OCI-LY7 (cell line): ENCODE measurements at regions not wholly inside any gene's neighbourhood (a gene's known extent, or its start where the extent isn't known, plus 50 kb on each side); places are given as distances from the start of the nearest gene placed in this dataset.

ENCODE experiments used
- BruUV-seq: library from RNA; stranded (reverse); fragments of 400-500 nt; replicated peaks from 2 replicates; lab custom pipeline; 2021; lab: Mats Ljungman, UMichigan
- CTCF ChIA-PET: fragments of 300-600 bp; sonication (Branson Sonifier 250); formaldehyde crosslinking; loops from one replicate; lab custom pipeline; 2022; ENCODE audit warnings: antibody characterized with exemption; ENCODE audit not compliant: unreplicated experiment; lab: Charles Lee
- POLR2A ChIA-PET: fragments of 300-600 bp; sonication (Branson Sonifier 250); formaldehyde crosslinking; loops from one replicate; lab custom pipeline; 2022; ENCODE audit warnings: antibody characterized with exemption; lab: Charles Lee
- DNase-seq: peaks from one replicate; pipeline ENCODE4 v3.0.0-alpha.2; 2015; ENCODE audit warnings: low spot score
- H2AFZ ChIP-seq: fragments of 200-600 bp; sonication (generic), shearing (Covaris generic); 2 replicates; pipeline ENCODE4 v1.6.1; 2014; ENCODE audit warnings: mild to moderate bottlenecking, antibody characterized with exemption, low read length, moderate library complexity
- H3K27ac ChIP-seq: fragments of 200-600 bp; sonication (generic); 2 replicates; pipeline ENCODE4 v1.5.1; 2014; ENCODE audit warnings: mixed run types, low read depth, mild to moderate bottlenecking, moderate library complexity, low read length, inconsistent platforms; ENCODE audit not compliant: poor library complexity, severe bottlenecking
- H3K36me3 ChIP-seq: fragments of 200-600 bp; sonication (generic); 2 replicates; pipeline ENCODE4 v1.6.1; 2014; ENCODE audit warnings: mild to moderate bottlenecking, antibody characterized with exemption, low read length, moderate library complexity, mixed read lengths; ENCODE audit not compliant: insufficient read depth
- H3K4me1 ChIP-seq: fragments of 200-600 bp; sonication (generic); 2 replicates; pipeline ENCODE4 v1.5.1; 2014; ENCODE audit warnings: mild to moderate bottlenecking, low read length; ENCODE audit not compliant: insufficient read depth, poor library complexity, severe bottlenecking
- H3K4me2 ChIP-seq: fragments of 200-600 bp; sonication (generic); 2 replicates; pipeline ENCODE4 v1.6.1; 2014; ENCODE audit warnings: mild to moderate bottlenecking, low read length
- H3K4me3 ChIP-seq: fragments of 200-600 bp; sonication (generic); 2 replicates; pipeline ENCODE4 v1.5.1; 2014; ENCODE audit warnings: mild to moderate bottlenecking, low read depth, low read length; ENCODE audit not compliant: poor library complexity, severe bottlenecking
- H3K79me2 ChIP-seq: fragments of 200-600 bp; sonication (generic); 2 replicates; pipeline ENCODE4 v1.6.1; 2016; ENCODE audit warnings: low read depth, mild to moderate bottlenecking, low read length, moderate library complexity, mixed read lengths; ENCODE audit not compliant: insufficient read depth
- H3K9me2 ChIP-seq: fragments of 200-600 bp; sonication (generic); 2 replicates; pipeline ENCODE4 v1.6.1; 2016; ENCODE audit warnings: mild to moderate bottlenecking, low read length, mixed read lengths; ENCODE audit not compliant: insufficient read depth
- H3K9me3 ChIP-seq: fragments of 200-600 bp; sonication (generic); 2 replicates; pipeline ENCODE4 v1.6.1; 2014; ENCODE audit warnings: mild to moderate bottlenecking, mixed run types, low read length, mixed read lengths
- H4K20me1 ChIP-seq: fragments of 200-600 bp; sonication (generic); 2 replicates; pipeline ENCODE4 v1.6.1; 2014; ENCODE audit warnings: mild to moderate bottlenecking, antibody characterized with exemption, low read length, moderate library complexity, mixed read lengths; ENCODE audit not compliant: insufficient read depth
- CTCF ChIP-seq: fragments of 200-600 bp; sonication (generic); conservative IDR thresholded peaks from 2 replicates; pipeline ENCODE4 v1.5.1; 2014; ENCODE audit warnings: mild to moderate bottlenecking, antibody characterized with exemption, low read length, moderate library complexity, mixed read lengths
- EZH2phosphoT487 ChIP-seq: fragments of 200-600 bp; sonication (generic); IDR thresholded peaks from 2 replicates; pipeline ENCODE4 v1.6.1; 2018; ENCODE audit warnings: low read depth, borderline replicate concordance, mild to moderate bottlenecking, mixed run types, antibody characterized with exemption, low read length, moderate library complexity, mixed read lengths
- intact Hi-C: fragments of 100-400 bp; cut with micrococcal nuclease; formaldehyde crosslinking; loops from one replicate; pipeline ENCODE4 v1.10.0; 2022; ENCODE audit not compliant: unreplicated experiment

GRCh38 chr2:151176661-151177060 lies 85.0 kb downstream of the RBM43 start:
- TF ChIP-seq CTCF, result no peak
- no peak for TF ChIP-seq EZH2phosphoT487
- H3K9me3 ChIP-seq, result no peaks in the 10 kb centered on the region
- DNase-seq, result no peak
- ChIA-PET POLR2A (interaction anchor here (0.7 to 1.1 kb wide), 2 partner anchors 28 to 48 kb away, joined by 3 read pairs; no protein-coding TSS in a partner anchor), CTCF (no interaction called here)
- H2AFZ ChIP-seq, result no peak overlapping the region
- BruUV-seq, result no TSS peak
- H3K9me2 ChIP-seq, result no peaks in the 10 kb centered on the region
- no peak overlapping the region for H3K4me3 ChIP-seq
- intact Hi-C loops, result no loop called here
- no peaks in the 10 kb centered on the region for H3K4me1 ChIP-seq
- no peak overlapping the region for H3K27ac ChIP-seq
- no peak overlapping the region for H3K4me2 ChIP-seq
- no peaks in the 10 kb centered on the region for H4K20me1 ChIP-seq
- no peaks in the 10 kb centered on the region for H3K36me3 ChIP-seq
- H3K79me2 ChIP-seq, result no peaks in the 10 kb centered on the region

- no peaks in the 10 kb centered on the region for H3K9me2 ChIP-seq
- no peak for DNase-seq
- no peaks in the 10 kb centered on the region for H3K9me3 ChIP-seq
- BruUV-seq, result no TSS peak
- no peak overlapping the region for H2AFZ ChIP-seq
- CTCF ChIA-PET, result no interaction called here
- no peak overlapping the region for H3K4me2 ChIP-seq
- H3K4me3 ChIP-seq, result no peak overlapping the region
- H4K20me1 ChIP-seq, result no peaks in the 10 kb centered on the region
- intact Hi-C loops, result no loop called here
- no peaks in the 10 kb centered on the region for H3K36me3 ChIP-seq
- no peaks in the 10 kb centered on the region for H3K4me1 ChIP-seq
- H3K27ac ChIP-seq, result no peak overlapping the region
- no peak for TF ChIP-seq EZH2phosphoT487
- TF ChIP-seq CTCF, result no peak
- H3K79me2 ChIP-seq, result no peaks in the 10 kb centered on the region
- POLR2A ChIA-PET, result no interaction called here
Measured at GRCh38 chr2:151175864-151176263, 85.8 kb downstream of the RBM43 start.

- no peaks in the 10 kb centered on the region for H4K20me1 ChIP-seq
- no peaks in the 10 kb centered on the region for H3K4me1 ChIP-seq
- H2AFZ ChIP-seq, result no peak overlapping the region
- no peak for DNase-seq
- intact Hi-C loops, result no loop called here
- H3K9me3 ChIP-seq, result no peaks in the 10 kb centered on the region
- H3K9me2 ChIP-seq, result no peaks in the 10 kb centered on the region
- no peaks in the 10 kb centered on the region for H3K79me2 ChIP-seq
- no peaks in the 10 kb centered on the region for H3K36me3 ChIP-seq
- POLR2A ChIA-PET, result no interaction called here
- BruUV-seq, result no TSS peak
- no peak overlapping the region for H3K4me2 ChIP-seq
- H3K27ac ChIP-seq, result no peak overlapping the region
- TF ChIP-seq EZH2phosphoT487 (no peak), CTCF (no peak)
- no peak overlapping the region for H3K4me3 ChIP-seq
- CTCF ChIA-PET, result no interaction called here
Measured at GRCh38 chr2:151174127-151174526, 87.5 kb downstream of the RBM43 start.
